ENCODE measurements at regions not wholly inside any gene's neighbourhood (a gene's known extent, or its start where the extent isn't known, plus 50 kb on each side); places are given as distances from the start of the nearest gene placed in this dataset.

GRCh38 chr22:49499433-49500075 is 328.1 kb downstream of the BRD1 start:
- no peak for DNase-seq

GRCh38 chr22:49497266-49497665 is 330.4 kb downstream of the BRD1 start:
- no peak for DNase-seq

GRCh38 chr22:49494555-49494954 is 333.1 kb downstream of the BRD1 start:
- DNase-seq, result no peak

- DNase-seq, result no peak
Observed at GRCh38 chr22:49492741-49493251, 334.9 kb downstream of the BRD1 start.

GRCh38 chr22:49492308-49492707 is 335.4 kb downstream of the BRD1 start:
- DNase-seq, result no peak

- no peak for DNase-seq
Observed at GRCh38 chr22:49491726-49492125, 335.9 kb downstream of the BRD1 start.

GRCh38 chr22:49491221-49491635 is 336.4 kb downstream of the BRD1 start:
- DNase-seq, result no peak

GRCh38 chr22:49490692-49491091 is 337.0 kb downstream of the BRD1 start:
- no peak for DNase-seq

GRCh38 chr22:49489821-49490220 is 337.9 kb downstream of the BRD1 start:
- no peak for DNase-seq

- DNase-seq, result no peak
Observed at GRCh38 chr22:49488943-49489342, 338.7 kb downstream of the BRD1 start.

GRCh38 chr22:49487950-49488349 is 339.7 kb downstream of the BRD1 start:
- DNase-seq, result no peak

- DNase-seq, result no peak
Observed at GRCh38 chr22:49486225-49486624, 341.4 kb downstream of the BRD1 start.

GRCh38 chr22:49483946-49484345 is 343.7 kb downstream of the BRD1 start:
- no peak for DNase-seq

- no peak for DNase-seq
Observed at GRCh38 chr22:49483281-49483870, 344.3 kb downstream of the BRD1 start.

GRCh38 chr22:49482811-49483210 is 344.9 kb downstream of the BRD1 start:
- no peak for DNase-seq

- no peak for DNase-seq
Observed at GRCh38 chr22:49481659-49482399, 345.8 kb downstream of the BRD1 start.

- DNase-seq, result no peak
Observed at GRCh38 chr22:49480896-49481658, 346.6 kb downstream of the BRD1 start.

GRCh38 chr22:49480331-49480730 is 347.3 kb downstream of the BRD1 start:
- DNase-seq, result no peak

GRCh38 chr22:49479566-49479965 is 348.1 kb downstream of the BRD1 start:
- DNase-seq, result no peak

- no peak for DNase-seq
Observed at GRCh38 chr22:49476800-49477400, 350.8 kb downstream of the BRD1 start.

- DNase-seq, result no peak
Observed at GRCh38 chr22:49476176-49476575, 351.5 kb downstream of the BRD1 start.

GRCh38 chr22:49475253-49475652 is 352.4 kb downstream of the BRD1 start:
- DNase-seq, result no peak

GRCh38 chr22:49473286-49473685 is 354.4 kb downstream of the BRD1 start:
- DNase-seq, result no peak

All from EL (cell line).